ENCODE measurements at regions not wholly inside any gene's neighbourhood (a gene's known extent, or its start where the extent isn't known, plus 50 kb on each side); places are given as distances from the start of the nearest gene placed in this dataset.
"Not testable (repeated sequence)": the region's sequence is repeated elsewhere in the genome, so short reads cannot be mapped to it uniquely, and the experiment has no call there.

- DNase-seq (ENCODE audit: low read depth) = not testable (repeated sequence)
Observed at GRCh38 chr18:78283425-78283824, 696.2 kb upstream of the SALL3 start.

- no peak for DNase-seq (ENCODE audit: low read depth)
Observed at GRCh38 chr18:78292618-78293380, 686.8 kb upstream of the SALL3 start.

GRCh38 chr18:78293540-78293939 lies 686.1 kb upstream of the SALL3 start:
- DNase-seq (ENCODE audit: low read depth) = no peak

- no peak for DNase-seq (ENCODE audit: low read depth)
Observed at GRCh38 chr18:78293940-78294541, 685.6 kb upstream of the SALL3 start.

- DNase-seq (ENCODE audit: low read depth) = no peak
Observed at GRCh38 chr18:78295262-78295661, 684.4 kb upstream of the SALL3 start.

- DNase-seq (ENCODE audit: low read depth) = no peak
Observed at GRCh38 chr18:78296166-78296565, 683.5 kb upstream of the SALL3 start.

GRCh38 chr18:78297048-78297447 lies 682.6 kb upstream of the SALL3 start:
- no peak for DNase-seq (ENCODE audit: low read depth)

- no peak for DNase-seq (ENCODE audit: low read depth)
Observed at GRCh38 chr18:78303519-78304191, 676.0 kb upstream of the SALL3 start.

- no peak for DNase-seq (ENCODE audit: low read depth)
Observed at GRCh38 chr18:78304192-78305164, 675.1 kb upstream of the SALL3 start.

- no peak for DNase-seq (ENCODE audit: low read depth)
Observed at GRCh38 chr18:78305789-78306188, 673.8 kb upstream of the SALL3 start.

- DNase-seq (ENCODE audit: low read depth) = no peak
Observed at GRCh38 chr18:78309307-78309706, 670.3 kb upstream of the SALL3 start.

GRCh38 chr18:78309924-78310323 lies 669.7 kb upstream of the SALL3 start:
- no peak for DNase-seq (ENCODE audit: low read depth)

- DNase-seq (ENCODE audit: low read depth) = no peak
Observed at GRCh38 chr18:78319264-78319663, 660.4 kb upstream of the SALL3 start.

- DNase-seq (ENCODE audit: low read depth) = no peak
Observed at GRCh38 chr18:78319961-78320360, 659.7 kb upstream of the SALL3 start.

- no peak for DNase-seq (ENCODE audit: low read depth)
Observed at GRCh38 chr18:78321402-78321801, 658.2 kb upstream of the SALL3 start.

GRCh38 chr18:78323453-78324197 lies 656.0 kb upstream of the SALL3 start:
- DNase-seq (ENCODE audit: low read depth) = no peak

GRCh38 chr18:78327643-78328042 lies 652.0 kb upstream of the SALL3 start:
- DNase-seq (ENCODE audit: low read depth) = no peak

GRCh38 chr18:78330766-78331165 lies 648.9 kb upstream of the SALL3 start:
- no peak for DNase-seq (ENCODE audit: low read depth)

GRCh38 chr18:78352910-78353309 lies 626.7 kb upstream of the SALL3 start:
- no peak for DNase-seq (ENCODE audit: low read depth)

- no peak for DNase-seq (ENCODE audit: low read depth)
Observed at GRCh38 chr18:78362198-78362597, 617.4 kb upstream of the SALL3 start.
